Spleen (tissue), 11 donors: ENCODE measurements at regions not wholly inside any gene's neighbourhood (a gene's known extent, or its start where the extent isn't known, plus 50 kb on each side); places are given as distances from the start of the nearest gene placed in this dataset.

Source experiments
- DNase-seq: peaks from one replicate; pipeline ENCODE4 v3.0.0-alpha.2; 2020
- H3K27ac ChIP-seq, 8 donors: fragments of 200-600 bp; sonication (generic) in 7 of 8; 1 replicate in 4 of 8; 2 replicates in 4 of 8; pipeline versions ENCODE4 v1.5.0 to v1.8.0; 2016 to 2021; ENCODE audit warnings: inconsistent platforms in 4 of 8, mild to moderate bottlenecking in 4 of 8, moderate library complexity in 1 of 8
- H3K27me3 ChIP-seq, 7 donors: fragments of 200-600 bp; sonication (generic) in 6 of 7; replicated peaks in 1 of 7; 1 replicate in 4 of 7; 2 replicates in 3 of 7; pipeline versions ENCODE4 v1.5.0 to v1.8.0; 2016 to 2021; ENCODE audit warnings: inconsistent platforms in 3 of 7, mild to moderate bottlenecking in 1 of 7
- H3K36me3 ChIP-seq, 6 donors: fragments of 200-600 bp; sonication (generic) in 5 of 6; 1 replicate in 4 of 6; 2 replicates in 2 of 6; pipeline versions ENCODE4 v1.5.0 to v1.8.0; 2016 to 2021; ENCODE audit warnings: inconsistent platforms in 2 of 6
- H3K4me1 ChIP-seq, 6 donors: fragments of 200-600 bp; sonication (generic) in 5 of 6; 1 replicate in 3 of 6; 2 replicates in 3 of 6; pipeline versions ENCODE4 v1.5.0 to v1.8.0; 2016 to 2021; ENCODE audit warnings: inconsistent platforms in 3 of 6
- H3K4me3 ChIP-seq, 8 donors: fragments of 200-600 bp; sonication (generic) in 7 of 8; 1 replicate in 4 of 8; 2 replicates in 4 of 8; pipeline versions ENCODE4 v1.5.0 to v1.8.0; 2016 to 2021; ENCODE audit warnings: inconsistent platforms in 4 of 8, mild to moderate bottlenecking in 4 of 8, moderate library complexity in 2 of 8
- H3K9me3 ChIP-seq, 8 donors: fragments of 200-600 bp; sonication (generic) in 7 of 8; 1 replicate in 4 of 8; 2 replicates in 4 of 8; pipeline versions ENCODE4 v1.5.0 to v1.8.0; 2016 to 2021; ENCODE audit warnings: inconsistent platforms in 4 of 8
- CTCF ChIP-seq, 11 experiments: fragments of 200-600 bp in 7 of 11; fragments of 450-650 bp in 4 of 11; sonication (generic) in 4 of 11; IDR thresholded peaks in 8 of 11; conservative IDR thresholded peaks in 3 of 11; 1 replicate in 7 of 11; 2 replicates in 4 of 11; pipeline versions ENCODE4 v1.4.0 to v1.8.0; 2016 to 2021; ENCODE audit warnings: antibody characterized with exemption in 11 of 11, inconsistent platforms in 4 of 11, mild to moderate bottlenecking in 1 of 11
- POLR2A ChIP-seq, 3 donors: fragments of 450-650 bp; IDR thresholded peaks; one replicate each; pipeline ENCODE4 v1.5.1; 2017; ENCODE audit warnings: antibody characterized with exemption in 3 of 3, mild to moderate bottlenecking in 1 of 3
- POLR2AphosphoS5 ChIP-seq, 3 donors: sonication (generic); formaldehyde crosslinking; IDR thresholded peaks; one replicate each; pipeline ENCODE4 v1.5.1; 2017; ENCODE audit warnings: antibody characterized with exemption in 3 of 3
- WGBS, 5 donors: extraction: QIAGEN DNeasy Blood & Tissue Kit in 3 of 5; methylation state at CpG; one replicate each; pipeline versions ENCODE4 v1.1.5 to v1.1.7; 2013 to 2018; 5-methylcytosine and 5-hydroxymethylcytosine counted together
- intact Hi-C: fragments of 100-400 bp; cut with DNase I; formaldehyde crosslinking; loops from one replicate; pipeline ENCODE4 v1.15.0; 2023; ENCODE audit warnings: low total_unique reads
- donor health status: healthy with polysubstance abuse.
- donor health status: DM: no; HTN: no; CAD: no; lungs with moderate emphysema.
- donor health status: DM: no; HTN: no; CAD: no.
- donor health status: Bipolar disorder and iron deficiency.
- donor health status: healthy.
- donor health status: DM: no; HTN: no; CAD: no.
- donor health status: DM: yes; HTN: yes; CAD: no.

- intact Hi-C loops: no loop called here
- Histone ChIP-seq H3K36me3 (no peaks in the 10 kb centered on the region), H3K27me3 (no peaks in the 10 kb centered on the region), H3K9me3 (no peaks in the 10 kb centered on the region), H3K4me1 (no peaks in the 10 kb centered on the region), H3K27ac (no peak overlapping the region), H3K4me3 (no peak overlapping the region)
- WGBS, 5 donors: 89 to 94% (median 91%) methylated on average over 3 of the region's 3 CpGs
- DNase-seq: no peak
- TF ChIP-seq POLR2AphosphoS5 (IDR thresholded peaks at IDR 0.05) (no peak), POLR2A (IDR thresholded peaks at IDR 0.05) (no peak), CTCF (IDR thresholded peaks at IDR 0.05 in 8 of 11, conservative IDR thresholded peaks at IDR 0.05 in 3 of 11) (no peak)
Measured at GRCh38 chr7:115198143-115198542, 276.2 kb downstream of the MDFIC start.

- Histone ChIP-seq H3K9me3 (no peaks in the 10 kb centered on the region), H3K4me1 (no peaks in the 10 kb centered on the region), H3K4me3 (no peak overlapping the region), H3K36me3 (no peaks in the 10 kb centered on the region), H3K27me3 (no peaks in the 10 kb centered on the region), H3K27ac (no peak overlapping the region)
- TF ChIP-seq POLR2AphosphoS5 (IDR thresholded peaks at IDR 0.05) (no peak), CTCF (IDR thresholded peaks at IDR 0.05 in 8 of 11, conservative IDR thresholded peaks at IDR 0.05 in 3 of 11) (no peak), POLR2A (IDR thresholded peaks at IDR 0.05) (no peak)
- no peak for DNase-seq
- intact Hi-C loops: no loop called here
- 77 to 90% (median 81%) methylated on average over 2 of the region's 2 CpGs for WGBS, 5 donors
Measured at GRCh38 chr7:115195208-115195607, 273.3 kb downstream of the MDFIC start.

- no peak for DNase-seq
- WGBS, 5 donors: 61 to 76% (median 64%) methylated on average over 2 of the region's 2 CpGs
- Histone ChIP-seq H3K4me3 (no peak overlapping the region), H3K36me3 (no peaks in the 10 kb centered on the region), H3K4me1 (no peaks in the 10 kb centered on the region), H3K9me3 (no peaks in the 10 kb centered on the region), H3K27ac (no peak overlapping the region), H3K27me3 (no peaks in the 10 kb centered on the region)
- TF ChIP-seq POLR2AphosphoS5 (IDR thresholded peaks at IDR 0.05) (no peak), CTCF (IDR thresholded peaks at IDR 0.05 in 8 of 11, conservative IDR thresholded peaks at IDR 0.05 in 3 of 11) (no peak), POLR2A (IDR thresholded peaks at IDR 0.05) (no peak)
- intact Hi-C loops: no loop called here
Measured at GRCh38 chr7:115191526-115191925, 269.6 kb downstream of the MDFIC start.

GRCh38 chr7:115183431-115184057, 261.6 kb downstream of the MDFIC start:
- Histone ChIP-seq H3K9me3 (no peaks in the 10 kb centered on the region), H3K27ac (no peak overlapping the region), H3K36me3 (no peaks in the 10 kb centered on the region), H3K27me3 (no peaks in the 10 kb centered on the region), H3K4me1 (peaks cover 0 to 12% (median 8%) of the 10 kb centered on the region in 6 donors), H3K4me3 (no peak overlapping the region)
- no peak for TF ChIP-seq CTCF (IDR thresholded peaks at IDR 0.05 in 8 of 11, conservative IDR thresholded peaks at IDR 0.05 in 3 of 11)
- WGBS, 5 donors: 42 to 57% (median 43%) methylated on average over 5 of the region's 5 CpGs
- intact Hi-C loops: no loop called here
- DNase-seq: no peak
